CD4-positive, alpha-beta T cell treated with Interleukin-2 at 100 ng/mL for 4 hours (primary cell): ENCODE measurements at regions not wholly inside any gene's neighbourhood (a gene's known extent, or its start where the extent isn't known, plus 50 kb on each side); places are given as distances from the start of the nearest gene placed in this dataset.
"Not testable (repeated sequence)": the region's sequence is repeated elsewhere in the genome, so short reads cannot be mapped to it uniquely, and the experiment has no call there.

Experiments used
- DNase-seq: peaks from one replicate; pipeline ENCODE4 v3.0.0-alpha.2; 2020; ENCODE audit warnings: low spot score

- no peak for DNase-seq
These were observed 215.2 kb upstream of the NOCT start for GRCh38 chr4:138800421-138800820.

- no peak for DNase-seq
These were observed 217.2 kb upstream of the NOCT start for GRCh38 chr4:138798404-138798803.

GRCh38 chr4:138797646-138798045, 217.9 kb upstream of the NOCT start:
- DNase-seq, result no peak

GRCh38 chr4:138796761-138797160, 218.8 kb upstream of the NOCT start:
- DNase-seq, result no peak

- DNase-seq, result no peak
These were observed 224.8 kb upstream of the NOCT start for GRCh38 chr4:138790706-138791340.

GRCh38 chr4:138789796-138790195, 225.8 kb upstream of the NOCT start:
- DNase-seq, result no peak

GRCh38 chr4:138788857-138789256, 226.7 kb upstream of the NOCT start:
- no peak for DNase-seq

- no peak for DNase-seq
These were observed 227.3 kb upstream of the NOCT start for GRCh38 chr4:138788267-138788790.

GRCh38 chr4:138779761-138780160, 235.8 kb upstream of the NOCT start:
- not testable (repeated sequence) for DNase-seq

- DNase-seq, result no peak
These were observed 239.7 kb upstream of the NOCT start for GRCh38 chr4:138775890-138776289.

GRCh38 chr4:138775489-138775888, 240.1 kb upstream of the NOCT start:
- no peak for DNase-seq

- no peak for DNase-seq
These were observed 240.6 kb upstream of the NOCT start for GRCh38 chr4:138774940-138775339.

- not testable (repeated sequence) for DNase-seq
These were observed 241.5 kb upstream of the NOCT start for GRCh38 chr4:138774125-138774524.

GRCh38 chr4:138773321-138773720, 242.3 kb upstream of the NOCT start:
- DNase-seq, result no peak

- no peak for DNase-seq
These were observed 243.2 kb upstream of the NOCT start for GRCh38 chr4:138772366-138772765.

GRCh38 chr4:138770818-138771217, 244.8 kb upstream of the NOCT start:
- no peak for DNase-seq

- DNase-seq, result no peak
These were observed 249.2 kb upstream of the NOCT start for GRCh38 chr4:138766332-138766731.

GRCh38 chr4:138765442-138765841, 250.1 kb upstream of the NOCT start:
- no peak for DNase-seq

- no peak for DNase-seq
These were observed 253.9 kb upstream of the NOCT start for GRCh38 chr4:138761638-138762220.

- DNase-seq, result no peak
These were observed 256.1 kb upstream of the NOCT start for GRCh38 chr4:138759554-138759902.

GRCh38 chr4:138758876-138759553, 256.6 kb upstream of the NOCT start:
- DNase-seq, result no peak

GRCh38 chr4:138758196-138758595, 257.4 kb upstream of the NOCT start:
- no peak for DNase-seq

- no peak for DNase-seq
These were observed 258.1 kb upstream of the NOCT start for GRCh38 chr4:138757432-138757831.
